ENCODE measurements at regions not wholly inside any gene's neighbourhood (a gene's known extent, or its start where the extent isn't known, plus 50 kb on each side); places are given as distances from the start of the nearest gene placed in this dataset.
"Not testable (repeated sequence)": the region's sequence is repeated elsewhere in the genome, so short reads cannot be mapped to it uniquely, and the experiment has no call there.

GRCh38 chr2:234272069-234272850, 221.8 kb downstream of the SPP2 start:
- DNase-seq = no peak

DNA sequence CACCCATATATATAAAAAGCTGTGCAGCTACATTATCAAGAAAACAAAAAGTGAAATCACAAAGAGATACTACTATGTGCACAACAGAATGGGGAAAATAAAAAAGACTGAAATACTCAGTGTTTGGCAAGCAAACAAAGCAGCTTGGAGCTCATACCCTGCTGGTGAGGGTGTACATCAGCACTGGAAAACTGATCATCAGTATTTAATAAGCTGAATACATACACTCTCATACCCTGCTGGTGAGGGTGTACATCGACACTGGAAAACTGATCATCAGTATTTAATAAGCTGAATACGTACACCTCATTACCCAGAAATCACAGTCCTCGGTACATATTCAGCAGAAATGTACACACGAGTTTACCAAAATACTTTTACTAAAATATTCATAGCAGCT, 220.8 kb downstream of the SPP2 start:
- DNase-seq = no peak

GRCh38 chr2:234269769-234270204, 219.3 kb downstream of the SPP2 start:
- no peak for DNase-seq

DNA sequence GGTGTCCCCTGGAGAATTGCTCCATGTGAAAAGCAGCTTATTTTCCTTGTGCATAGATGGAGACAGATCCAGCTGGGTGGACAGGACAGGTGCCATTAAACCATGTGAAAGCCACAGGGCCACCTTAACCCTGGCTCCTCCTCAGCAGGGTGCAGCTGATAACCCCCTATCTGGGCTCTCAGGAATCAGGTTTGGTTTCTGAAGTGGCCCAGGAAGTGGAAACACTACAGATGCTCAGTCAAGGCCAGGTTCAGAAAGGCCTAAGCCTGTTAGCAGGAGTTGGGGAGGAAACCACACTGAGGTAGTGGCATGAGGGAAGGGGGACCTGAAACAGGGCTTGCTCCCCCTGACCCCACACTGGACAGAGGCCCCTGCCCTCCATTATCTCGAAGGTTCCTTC, 217.0 kb downstream of the SPP2 start:
- DNase-seq = no peak

DNA sequence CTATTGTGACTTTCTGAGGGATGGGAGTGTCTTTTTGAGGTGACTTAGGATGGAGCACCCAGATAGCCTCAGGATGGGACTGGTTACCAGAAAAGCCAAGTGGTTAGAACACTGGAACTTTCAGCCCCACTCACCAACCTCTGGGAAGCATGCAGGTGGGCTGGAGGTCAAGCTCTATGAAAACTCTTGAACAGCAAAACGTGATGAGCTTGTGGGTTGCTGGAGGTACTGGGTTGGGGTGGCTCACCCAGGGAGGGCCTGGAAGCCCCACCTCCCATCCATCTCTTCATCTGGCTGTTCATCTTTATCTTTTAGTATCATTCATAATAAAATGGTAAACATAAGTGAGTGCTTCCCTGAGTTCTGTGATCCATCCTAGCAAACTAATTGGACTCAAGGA, 216.4 kb downstream of the SPP2 start:
- DNase-seq = no peak

DNA sequence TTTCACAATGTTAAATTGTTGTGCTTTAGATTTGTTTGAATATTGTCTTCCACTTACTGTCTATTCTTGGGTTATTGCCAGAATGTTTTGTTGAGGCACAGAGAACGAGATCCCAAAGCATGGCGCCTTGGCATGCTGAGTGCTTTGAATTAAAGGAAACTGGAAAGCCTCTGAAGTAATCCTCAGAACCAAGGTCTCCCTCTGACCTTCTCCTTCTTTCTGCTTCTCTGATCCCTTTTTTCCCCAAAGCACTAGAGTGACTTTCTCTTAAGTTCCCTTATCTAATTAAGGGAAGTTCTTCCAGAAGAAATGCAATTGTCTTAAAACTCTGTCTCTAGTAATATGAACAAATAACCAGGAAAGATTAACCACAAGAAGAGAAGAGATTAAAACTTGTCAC, 214.7 kb downstream of the SPP2 start:
- no peak for DNase-seq

DNA sequence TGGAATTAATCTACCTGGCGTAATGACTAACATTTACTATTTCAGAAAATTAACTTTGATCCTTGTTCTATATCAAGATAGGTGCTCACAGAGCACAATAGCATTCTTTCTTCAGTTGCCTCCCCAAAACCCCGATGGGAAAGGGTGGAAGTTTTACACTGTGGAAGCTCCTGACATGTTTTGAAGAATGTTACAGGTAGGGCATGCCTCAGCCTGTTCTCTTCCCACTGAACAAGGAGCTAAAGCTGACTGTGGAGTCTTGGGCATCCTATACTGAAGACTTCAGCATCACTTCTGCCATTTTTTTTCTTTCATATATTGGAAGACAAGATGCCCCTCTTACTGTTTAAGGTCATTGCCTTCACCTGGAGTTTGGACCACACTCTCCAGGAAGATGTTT, 211.2 kb downstream of the SPP2 start:
- DNase-seq = no peak

DNA sequence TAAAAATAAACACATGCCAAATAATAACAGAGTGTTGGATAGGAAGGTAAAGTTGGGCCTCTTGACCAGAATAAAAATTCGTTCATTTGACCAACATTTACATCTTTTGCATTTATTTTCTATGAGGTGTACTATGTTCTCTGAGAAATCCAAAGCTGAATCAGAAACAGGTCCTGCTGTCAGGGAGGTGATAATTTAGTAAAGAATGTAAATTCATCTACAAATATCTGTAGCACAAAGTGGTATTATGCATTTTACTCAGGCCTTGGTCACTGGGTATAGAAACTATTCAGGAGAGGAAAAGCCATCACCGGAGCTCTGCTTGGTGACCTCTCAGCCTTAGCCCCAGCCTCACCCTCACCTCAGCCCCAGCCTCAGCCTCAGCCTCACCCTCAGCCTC, 208.9 kb downstream of the SPP2 start:
- DNase-seq = no peak

DNA sequence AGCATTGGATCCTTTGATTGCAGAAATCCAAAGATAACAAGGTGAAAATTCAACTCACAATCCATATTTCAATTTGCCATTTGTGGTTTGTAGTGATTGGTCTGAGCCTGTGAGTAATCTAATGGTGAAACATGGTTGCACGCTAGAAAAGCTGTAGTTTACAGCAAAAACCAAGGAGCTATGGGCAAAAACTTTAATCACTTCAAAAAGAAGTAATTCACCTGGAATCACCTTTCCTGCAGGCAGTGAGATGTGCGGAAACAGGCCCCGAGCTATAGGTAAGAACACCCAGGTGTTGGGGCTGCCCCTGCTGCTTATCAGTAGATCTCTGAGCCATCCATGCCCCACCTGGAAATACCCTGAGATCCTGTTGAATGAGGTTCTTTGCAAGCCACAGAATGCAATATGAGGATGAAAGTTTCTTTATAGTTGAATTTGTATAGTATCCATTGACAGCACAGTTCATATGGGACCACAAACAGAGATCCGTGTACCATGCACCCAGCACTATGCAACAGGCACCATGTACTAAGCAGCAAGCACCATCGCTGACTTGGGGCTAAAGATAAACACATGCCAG, 208.2 kb downstream of the SPP2 start:
- no peak for DNase-seq

DNA sequence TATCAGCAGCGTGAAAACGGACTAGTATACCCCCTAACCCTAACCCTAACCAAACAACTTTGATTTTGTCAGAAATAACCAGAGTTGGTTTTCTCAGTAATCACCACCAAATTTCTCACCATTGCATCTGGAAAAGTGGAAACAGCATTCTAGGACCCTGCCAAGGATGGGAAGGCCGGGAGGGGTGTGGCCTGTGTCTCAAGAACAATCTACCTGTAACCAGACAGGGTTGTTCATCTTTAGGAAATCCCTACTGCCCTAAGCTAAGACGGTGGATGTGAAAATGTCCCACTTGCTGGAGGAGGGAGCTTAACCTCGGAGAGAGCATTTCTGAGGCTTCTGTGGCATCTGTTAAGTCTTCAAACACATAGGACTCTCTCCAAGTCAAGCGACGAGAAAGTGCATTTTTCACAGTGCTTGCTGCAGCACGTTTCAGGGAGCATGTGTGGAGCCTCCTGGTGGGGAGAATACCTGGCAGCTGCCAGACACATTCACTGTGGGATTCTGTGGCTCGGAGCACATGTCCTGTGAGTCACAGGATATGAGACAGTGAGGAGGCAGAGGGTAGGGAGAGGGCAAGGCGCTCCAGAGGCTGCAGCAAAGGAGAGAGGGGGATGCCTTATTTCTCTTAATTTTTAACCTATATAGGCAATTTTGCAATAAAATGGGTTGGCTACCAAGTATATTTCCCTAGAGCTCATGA, 207.5 kb downstream of the SPP2 start:
- DNase-seq = peak; percentile 95

GRCh38 chr2:234256516-234256915, 206.0 kb downstream of the SPP2 start:
- DNase-seq = no peak

GRCh38 chr2:234254783-234255521, 204.4 kb downstream of the SPP2 start:
- no peak for DNase-seq

- DNase-seq = no peak
Measured at GRCh38 chr2:234252772-234253171, 202.3 kb downstream of the SPP2 start.

DNA sequence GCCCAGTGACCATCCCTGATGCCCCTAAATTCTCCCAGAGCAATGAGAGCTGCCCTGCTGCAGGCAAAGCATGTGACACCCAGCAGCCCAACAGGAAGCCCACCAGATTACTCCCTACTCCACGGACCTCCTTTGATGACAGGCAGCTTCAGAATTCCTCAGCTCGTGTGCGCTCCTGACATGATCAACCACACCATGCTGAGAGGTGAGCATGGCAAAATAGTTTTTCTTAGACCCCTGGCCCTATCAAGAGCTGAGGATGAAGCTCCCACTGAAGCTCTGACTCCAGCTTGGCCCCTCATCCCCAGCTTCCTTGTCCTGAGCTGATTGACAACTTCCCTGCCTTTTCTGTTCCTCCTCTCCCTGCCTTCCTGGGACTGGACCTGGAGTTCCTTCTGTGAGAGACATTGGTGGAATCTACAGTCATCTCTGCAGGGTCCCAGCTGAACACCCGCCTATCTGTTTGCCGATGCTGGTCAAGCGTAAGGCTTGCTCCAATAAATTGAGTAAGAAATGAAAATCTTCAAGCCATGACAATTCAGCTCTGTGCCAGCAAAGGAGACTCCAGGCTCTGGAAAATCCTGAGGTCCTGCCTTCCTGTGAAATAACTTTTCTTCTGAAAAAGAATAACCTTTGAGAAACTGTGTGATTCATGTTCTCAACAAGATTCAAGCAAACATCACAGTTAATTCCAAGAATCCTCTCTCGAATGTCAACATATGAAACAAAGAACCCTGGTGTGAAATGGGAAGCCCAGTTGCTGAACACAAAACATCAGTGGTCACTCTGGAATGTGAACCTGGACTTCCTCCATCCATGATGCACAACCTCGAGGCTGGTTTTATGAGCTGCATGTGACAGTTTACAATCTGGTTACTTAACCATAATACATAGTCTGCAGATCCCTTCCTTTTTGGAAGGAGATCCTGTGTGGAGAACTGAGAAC, 201.1 kb downstream of the SPP2 start:
- DNase-seq = peak; percentile 87

DNA sequence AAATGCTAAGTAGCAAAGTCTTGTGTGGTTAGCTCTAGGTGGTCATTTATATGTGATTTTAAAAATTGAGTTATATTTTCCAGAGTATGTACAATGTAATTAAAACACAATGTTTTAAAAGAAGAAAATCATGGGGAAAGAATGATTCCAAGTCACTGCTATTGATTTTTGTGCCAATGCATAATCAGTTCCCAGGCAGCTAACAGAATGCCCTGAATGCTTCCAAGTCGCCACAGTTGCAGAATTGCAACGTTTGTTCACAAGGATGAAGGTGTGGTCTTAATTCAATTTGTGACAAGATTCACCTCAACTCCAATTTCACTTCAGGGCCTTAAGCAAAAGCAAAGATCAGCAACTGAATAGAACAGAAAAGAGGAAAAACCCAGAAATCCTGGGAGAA, 200.4 kb downstream of the SPP2 start:
- DNase-seq = no peak

- DNase-seq = peak; percentile 82
Measured at GRCh38 chr2:234249873-234250272, 199.4 kb downstream of the SPP2 start.

- DNase-seq = no peak
Measured at GRCh38 chr2:234249034-234249735, 198.7 kb downstream of the SPP2 start.

GRCh38 chr2:234248213-234248710, 197.8 kb downstream of the SPP2 start:
- not testable (repeated sequence) for DNase-seq

DNA sequence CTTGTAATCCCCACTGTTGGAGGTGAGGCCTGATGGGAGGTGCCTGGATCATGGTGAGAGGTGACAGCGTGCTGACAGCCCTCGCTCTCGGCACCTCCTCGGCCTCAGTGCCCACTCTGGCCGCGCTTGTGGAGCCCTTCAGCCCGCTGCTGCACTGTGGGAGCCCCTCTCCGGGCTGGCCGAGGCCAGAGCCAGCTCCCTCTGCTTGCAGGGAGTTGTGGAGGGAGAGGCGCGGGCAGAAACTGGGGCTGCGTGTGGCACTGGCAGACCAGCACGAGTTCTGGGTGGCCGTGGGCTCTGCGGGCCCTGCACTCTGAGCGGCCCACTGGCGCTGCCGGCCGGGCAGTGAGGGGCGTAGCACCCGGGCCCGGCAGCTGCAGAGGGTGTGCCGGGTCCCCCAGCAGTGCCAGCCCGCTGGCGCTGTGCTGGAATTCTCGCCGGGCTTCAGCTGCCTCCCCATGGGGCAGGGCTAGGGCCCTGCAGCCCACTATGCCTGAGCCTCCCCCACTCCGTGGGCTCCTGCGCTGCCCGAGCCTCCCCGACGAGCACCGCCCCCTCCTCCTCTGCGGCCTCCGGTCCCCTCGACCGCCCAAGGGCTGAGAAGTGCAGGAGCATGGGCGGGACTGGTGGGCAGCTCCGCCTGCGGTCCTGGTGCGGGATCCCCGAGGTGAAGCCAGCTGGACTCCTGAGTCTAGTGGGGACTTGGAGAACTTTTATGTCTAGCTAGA, 197.1 kb downstream of the SPP2 start:
- DNase-seq = no peak

GRCh38 chr2:234245945-234246344, 195.4 kb downstream of the SPP2 start:
- DNase-seq = peak; percentile 76

All from kidney glomerular epithelial cell (primary cell).